Activated CD4-positive, alpha-beta T cell treated with anti-CD3 and anti-CD28 coated beads, Interleukin-2, amount 50 U/mL, for 1 hour (primary cell): ENCODE measurements at regions not wholly inside any gene's neighbourhood (a gene's known extent, or its start where the extent isn't known, plus 50 kb on each side); places are given as distances from the start of the nearest gene placed in this dataset.
"Not testable (repeated sequence)": the region's sequence is repeated elsewhere in the genome, so short reads cannot be mapped to it uniquely, and the experiment has no call there.

ENCODE experiments used
- DNase-seq: peaks from one replicate; pipeline ENCODE4 v3.0.0-alpha.2; 2020

- not testable (repeated sequence) for DNase-seq
These were observed 96.3 kb upstream of the PZP start for GRCh38 chr12:9304540-9304939.

- not testable (repeated sequence) for DNase-seq
These were observed 87.7 kb upstream of the PZP start for GRCh38 chr12:9295872-9296271.

- not testable (repeated sequence) for DNase-seq
These were observed 86.0 kb upstream of the PZP start for GRCh38 chr12:9294072-9294620.

- not testable (repeated sequence) for DNase-seq
These were observed 85.2 kb upstream of the PZP start for GRCh38 chr12:9293391-9293790.

GRCh38 chr12:9289984-9290383 is 81.8 kb upstream of the PZP start:
- not testable (repeated sequence) for DNase-seq

- not testable (repeated sequence) for DNase-seq
These were observed 76.5 kb upstream of the PZP start for GRCh38 chr12:9284724-9285123.

- DNase-seq: peak; percentile 6
These were observed 76.0 kb upstream of the PZP start for GRCh38 chr12:9284197-9284596.

GRCh38 chr12:9283346-9284095 is 75.3 kb upstream of the PZP start:
- peak; percentile 86 for DNase-seq

GRCh38 chr12:9276990-9277389 is 68.8 kb upstream of the PZP start:
- DNase-seq: no peak

- DNase-seq: no peak
These were observed 65.1 kb upstream of the PZP start for GRCh38 chr12:9273276-9273675.

GRCh38 chr12:9271875-9272274 is 63.7 kb upstream of the PZP start:
- DNase-seq: no peak

GRCh38 chr12:9264546-9264945 is 56.4 kb upstream of the PZP start:
- DNase-seq: no peak

GRCh38 chr12:9260931-9261330 is 52.7 kb upstream of the PZP start:
- no peak for DNase-seq

GRCh38 chr12:9258676-9259075 is 50.5 kb upstream of the PZP start:
- no peak for DNase-seq
